ENCODE measurements at regions not wholly inside any gene's neighbourhood (a gene's known extent, or its start where the extent isn't known, plus 50 kb on each side); places are given as distances from the start of the nearest gene placed in this dataset.

DNA sequence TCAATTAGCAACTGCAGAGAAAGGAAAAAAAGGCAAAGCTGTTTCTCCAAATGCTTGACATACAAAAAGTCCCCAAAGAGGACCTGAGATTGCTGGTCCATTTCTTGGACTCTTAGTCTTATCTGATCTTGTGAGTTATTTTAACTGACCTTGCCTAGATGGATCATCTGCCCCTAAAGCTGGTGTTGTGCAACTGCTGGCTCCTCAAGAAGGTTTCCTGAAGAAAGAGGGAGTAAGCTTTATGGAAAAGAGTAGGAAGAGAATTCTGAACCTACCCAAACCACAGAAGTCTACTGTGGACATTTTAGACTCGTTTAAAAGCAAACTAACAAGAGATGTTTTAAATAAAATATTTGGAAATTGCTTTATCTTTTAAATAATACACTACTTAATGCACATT is 140.0 kb upstream of the HS3ST3A1 start:
- H3K36me3 ChIP-seq (ENCODE audit: insufficient read depth, low read length): no peaks in the 10 kb centered on the region
- H3K27me3 ChIP-seq (ENCODE audit: insufficient read depth, low read length): no peaks in the 10 kb centered on the region
- H2AFZ ChIP-seq (ENCODE audit: low read depth, low read length): no peak overlapping the region
- H3K36me3 Mint-ChIP-seq (ENCODE audit: low read depth, unreplicated experiment): no peaks in the 10 kb centered on the region
- FAIRE-seq (no peak), DNase-seq (ENCODE audit: low read depth) (no peak)
- H3K9ac ChIP-seq (ENCODE audit: low read length): no peak overlapping the region
- H3K4me1 Mint-ChIP-seq (ENCODE audit: low read depth, unreplicated experiment): peaks cover 7% of the 10 kb centered on the region
- H3K79me2 ChIP-seq (ENCODE audit: insufficient read depth, low read length): no peaks in the 10 kb centered on the region
- no peak for TF ChIP-seq EZH2 (IDR thresholded peaks at IDR 0.05; ENCODE audit: insufficient read depth, low read length)
- TF ChIP-seq, protein P1, sequence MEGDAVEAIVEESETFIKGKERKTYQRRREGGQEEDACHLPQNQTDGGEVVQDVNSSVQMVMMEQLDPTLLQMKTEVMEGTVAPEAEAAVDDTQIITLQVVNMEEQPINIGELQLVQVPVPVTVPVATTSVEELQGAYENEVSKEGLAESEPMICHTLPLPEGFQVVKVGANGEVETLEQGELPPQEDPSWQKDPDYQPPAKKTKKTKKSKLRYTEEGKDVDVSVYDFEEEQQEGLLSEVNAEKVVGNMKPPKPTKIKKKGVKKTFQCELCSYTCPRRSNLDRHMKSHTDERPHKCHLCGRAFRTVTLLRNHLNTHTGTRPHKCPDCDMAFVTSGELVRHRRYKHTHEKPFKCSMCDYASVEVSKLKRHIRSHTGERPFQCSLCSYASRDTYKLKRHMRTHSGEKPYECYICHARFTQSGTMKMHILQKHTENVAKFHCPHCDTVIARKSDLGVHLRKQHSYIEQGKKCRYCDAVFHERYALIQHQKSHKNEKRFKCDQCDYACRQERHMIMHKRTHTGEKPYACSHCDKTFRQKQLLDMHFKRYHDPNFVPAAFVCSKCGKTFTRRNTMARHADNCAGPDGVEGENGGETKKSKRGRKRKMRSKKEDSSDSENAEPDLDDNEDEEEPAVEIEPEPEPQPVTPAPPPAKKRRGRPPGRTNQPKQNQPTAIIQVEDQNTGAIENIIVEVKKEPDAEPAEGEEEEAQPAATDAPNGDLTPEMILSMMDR (IDR thresholded peaks at IDR 0.05; ENCODE audit: insufficient read depth, low read depth, low read length): no peak
- peaks cover 1% of the 10 kb centered on the region for H3K27me3 Mint-ChIP-seq (ENCODE audit: low read depth, unreplicated experiment)
- H3K4me2 ChIP-seq (ENCODE audit: low read length): no peak overlapping the region
- H3K9me3 Mint-ChIP-seq (ENCODE audit: unreplicated experiment): peaks cover 3% of the 10 kb centered on the region
- H3K27ac Mint-ChIP-seq (ENCODE audit: unreplicated experiment): no peak overlapping the region
- no peaks in the 10 kb centered on the region for H3K9me3 ChIP-seq (ENCODE audit: insufficient read depth, low read depth, low read length)
- H3K4me3 ChIP-seq (ENCODE audit: insufficient read depth, low read depth, low read length): no peak overlapping the region
- H3K4me1 ChIP-seq (ENCODE audit: insufficient read depth, low read length): no peaks in the 10 kb centered on the region
- no peak overlapping the region for H3K27ac ChIP-seq (ENCODE audit: low read depth, low read length)
- H3K4me3 Mint-ChIP-seq (ENCODE audit: unreplicated experiment): no peak overlapping the region
- H4K20me1 ChIP-seq (ENCODE audit: insufficient read depth, low read length): no peaks in the 10 kb centered on the region

DNA sequence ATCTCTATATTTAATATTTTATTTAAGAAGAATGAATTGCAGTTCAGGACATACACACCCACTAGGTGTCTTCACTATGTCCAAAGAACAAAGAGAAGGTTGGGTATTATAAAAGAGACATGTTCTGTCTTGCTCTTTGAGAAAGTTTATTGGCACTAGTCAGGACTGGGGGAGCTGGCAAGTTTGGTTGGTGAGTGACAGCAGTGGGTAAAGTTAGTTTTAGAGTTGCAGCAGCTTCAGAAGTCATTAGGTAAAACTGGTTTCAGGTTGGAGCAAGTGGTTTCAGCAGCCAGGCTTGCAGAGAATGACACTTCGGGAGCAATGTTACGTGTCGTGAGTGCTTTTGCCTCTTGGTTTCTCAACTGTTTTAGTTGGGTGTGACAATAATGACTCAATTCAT is 142.2 kb upstream of the HS3ST3A1 start:
- no peaks in the 10 kb centered on the region for H3K27me3 ChIP-seq (ENCODE audit: insufficient read depth, low read length)
- no peak for TF ChIP-seq EZH2 (IDR thresholded peaks at IDR 0.05; ENCODE audit: insufficient read depth, low read length)
- TF ChIP-seq, protein P1 (IDR thresholded peaks at IDR 0.05; ENCODE audit: insufficient read depth, low read depth, low read length): no peak
- Mint-ChIP-seq H3K4me1 (ENCODE audit: low read depth, unreplicated experiment) (peaks cover 2% of the 10 kb centered on the region), H3K9me3 (ENCODE audit: unreplicated experiment) (peaks cover 3% of the 10 kb centered on the region), H3K36me3 (ENCODE audit: low read depth, unreplicated experiment) (no peaks in the 10 kb centered on the region), H3K27ac (ENCODE audit: unreplicated experiment) (no peak overlapping the region), H3K27me3 (ENCODE audit: low read depth, unreplicated experiment) (peaks cover 1% of the 10 kb centered on the region), H3K4me3 (ENCODE audit: unreplicated experiment) (no peak overlapping the region)
- DNase-seq (ENCODE audit: low read depth) (no peak), FAIRE-seq (no peak)
- H3K4me3 ChIP-seq (ENCODE audit: insufficient read depth, low read depth, low read length): no peak overlapping the region
- H3K79me2 ChIP-seq (ENCODE audit: insufficient read depth, low read length): no peaks in the 10 kb centered on the region
- H3K9me3 ChIP-seq (ENCODE audit: insufficient read depth, low read depth, low read length): peaks cover 2% of the 10 kb centered on the region
- H3K36me3 ChIP-seq (ENCODE audit: insufficient read depth, low read length): no peaks in the 10 kb centered on the region
- no peaks in the 10 kb centered on the region for H4K20me1 ChIP-seq (ENCODE audit: insufficient read depth, low read length)
- H2AFZ ChIP-seq (ENCODE audit: low read depth, low read length): no peak overlapping the region
- H3K4me1 ChIP-seq (ENCODE audit: insufficient read depth, low read length): no peaks in the 10 kb centered on the region
- H3K27ac ChIP-seq (ENCODE audit: low read depth, low read length): no peak overlapping the region
- no peak overlapping the region for H3K9ac ChIP-seq (ENCODE audit: low read length)
- H3K4me2 ChIP-seq (ENCODE audit: low read length): no peak overlapping the region

DNA sequence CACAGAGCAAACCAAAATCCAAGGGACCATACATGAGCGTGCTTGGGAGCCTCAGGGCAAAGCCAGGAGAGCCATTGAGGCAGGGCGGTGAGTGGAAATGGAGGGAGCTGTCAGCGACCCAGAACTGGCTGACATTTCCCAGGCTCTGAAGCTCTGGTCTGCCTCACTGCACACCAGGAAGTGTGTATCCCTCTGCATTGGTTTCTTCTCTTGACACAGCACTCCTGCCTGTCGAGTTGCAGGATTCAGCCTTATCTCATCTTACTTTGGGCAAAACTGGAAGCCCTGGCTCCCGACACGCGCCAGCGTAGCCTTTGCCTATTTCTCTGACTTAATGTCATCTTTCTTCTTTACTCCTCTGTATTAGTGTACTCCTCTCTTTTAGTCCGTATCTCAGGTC is 144.7 kb upstream of the HS3ST3A1 start:
- peaks cover 2% of the 10 kb centered on the region for H3K9me3 ChIP-seq (ENCODE audit: insufficient read depth, low read depth, low read length)
- H3K36me3 ChIP-seq (ENCODE audit: insufficient read depth, low read length): no peaks in the 10 kb centered on the region
- FAIRE-seq: no peak
- DNase-seq (ENCODE audit: low read depth): no peak
- Mint-ChIP-seq H3K4me3 (ENCODE audit: unreplicated experiment) (no peak overlapping the region), H3K4me1 (ENCODE audit: low read depth, unreplicated experiment) (peaks cover 10% of the 10 kb centered on the region), H3K9me3 (ENCODE audit: unreplicated experiment) (peaks cover 3% of the 10 kb centered on the region), H3K27me3 (ENCODE audit: low read depth, unreplicated experiment) (peaks cover 1% of the 10 kb centered on the region), H3K27ac (ENCODE audit: unreplicated experiment) (no peak overlapping the region), H3K36me3 (ENCODE audit: low read depth, unreplicated experiment) (no peaks in the 10 kb centered on the region)
- no peak overlapping the region for H3K9ac ChIP-seq (ENCODE audit: low read length)
- H3K79me2 ChIP-seq (ENCODE audit: insufficient read depth, low read length): no peaks in the 10 kb centered on the region
- no peaks in the 10 kb centered on the region for H4K20me1 ChIP-seq (ENCODE audit: insufficient read depth, low read length)
- H3K4me3 ChIP-seq (ENCODE audit: insufficient read depth, low read depth, low read length): no peak overlapping the region
- H3K4me1 ChIP-seq (ENCODE audit: insufficient read depth, low read length): no peaks in the 10 kb centered on the region
- H3K27ac ChIP-seq (ENCODE audit: low read depth, low read length): no peak overlapping the region
- no peak overlapping the region for H3K4me2 ChIP-seq (ENCODE audit: low read length)
- TF ChIP-seq EZH2 (IDR thresholded peaks at IDR 0.05; ENCODE audit: insufficient read depth, low read length): no peak
- TF ChIP-seq, protein P1 (IDR thresholded peaks at IDR 0.05; ENCODE audit: insufficient read depth, low read depth, low read length): no peak
- no peak overlapping the region for H2AFZ ChIP-seq (ENCODE audit: low read depth, low read length)
- H3K27me3 ChIP-seq (ENCODE audit: insufficient read depth, low read length): no peaks in the 10 kb centered on the region
